H9 (cell line): ENCODE measurements at regions not wholly inside any gene's neighbourhood (a gene's known extent, or its start where the extent isn't known, plus 50 kb on each side); places are given as distances from the start of the nearest gene placed in this dataset.

Experiments used
- DNase-seq: peaks from one replicate; pipeline ENCODE4 v3.0.0-alpha.2; 2017
- H2AFZ ChIP-seq: one replicate; pipeline ENCODE4 v1.6.1; 2013; ENCODE audit warnings: mild to moderate bottlenecking, low read length, control low read depth, moderate library complexity
- H2AK5ac ChIP-seq: 2 replicates; pipeline ENCODE4 v1.6.1; 2013; ENCODE audit warnings: low read length, control low read depth, mixed read lengths; ENCODE audit not compliant: insufficient read length
- H2BK120ac ChIP-seq: one replicate; pipeline ENCODE4 v1.6.1; 2013; ENCODE audit warnings: low read depth, mild to moderate bottlenecking, low read length, control low read depth, inconsistent platforms; ENCODE audit not compliant: poor library complexity, severe bottlenecking
- H2BK12ac ChIP-seq: 2 replicates; pipeline ENCODE4 v1.6.1; 2013; ENCODE audit warnings: low read length, control low read depth, mixed read lengths, low read depth; ENCODE audit not compliant: insufficient read length
- H2BK15ac ChIP-seq: 2 replicates; pipeline ENCODE4 v1.6.1; 2013; ENCODE audit warnings: low read depth, low read length, control low read depth
- H2BK20ac ChIP-seq: one replicate; pipeline ENCODE4 v1.6.1; 2013; ENCODE audit warnings: low read depth, mild to moderate bottlenecking, low read length, control low read depth, inconsistent platforms; ENCODE audit not compliant: poor library complexity, severe bottlenecking
- H2BK5ac ChIP-seq: 2 replicates; pipeline ENCODE4 v1.6.1; 2013; ENCODE audit warnings: low read length, control low read depth, mixed read lengths; ENCODE audit not compliant: insufficient read length
- H3K14ac ChIP-seq: 2 replicates; pipeline ENCODE4 v1.6.1; 2013; ENCODE audit warnings: low read length, control low read depth; ENCODE audit not compliant: insufficient read depth
- H3K18ac ChIP-seq: 2 replicates; pipeline ENCODE4 v1.6.1; 2013; ENCODE audit warnings: low read depth, mild to moderate bottlenecking, mixed read lengths, low read length, control low read depth; ENCODE audit not compliant: insufficient read length
- H3K23ac ChIP-seq: 2 replicates; pipeline ENCODE4 v1.6.1; 2013; ENCODE audit warnings: low read length, control low read depth, mixed read lengths, low read depth; ENCODE audit not compliant: insufficient read length
- H3K23me2 ChIP-seq: 2 replicates; pipeline ENCODE4 v1.6.1; 2013; ENCODE audit warnings: low read depth, mild to moderate bottlenecking, mixed read lengths, low read length, control low read depth; ENCODE audit not compliant: insufficient read length, poor library complexity, severe bottlenecking
- H3K27ac ChIP-seq: 2 replicates; pipeline ENCODE4 v1.5.1; 2013; ENCODE audit warnings: low read length, control low read depth, mixed read lengths, low read depth; ENCODE audit not compliant: insufficient read length
- H3K27me3 ChIP-seq: 2 replicates; pipeline ENCODE4 v1.6.1; 2013; ENCODE audit warnings: low read length, control low read depth, inconsistent platforms; ENCODE audit not compliant: insufficient read depth
- H3K4ac ChIP-seq: 2 replicates; pipeline ENCODE4 v1.6.1; 2013; ENCODE audit warnings: low read depth, mild to moderate bottlenecking, control low read depth, inconsistent platforms, low read length, moderate library complexity
- H3K4me1 ChIP-seq: 2 replicates; pipeline ENCODE4 v1.6.1; 2013; ENCODE audit warnings: low read length, control low read depth, inconsistent platforms; ENCODE audit not compliant: insufficient read depth
- H3K4me2 ChIP-seq: 2 replicates; pipeline ENCODE4 v1.6.1; 2013; ENCODE audit warnings: low read length, control low read depth, mixed read lengths; ENCODE audit not compliant: insufficient read length, insufficient read depth
- H3K56ac ChIP-seq: 2 replicates; pipeline ENCODE4 v1.6.1; 2013; ENCODE audit warnings: low read depth, mild to moderate bottlenecking, mixed read lengths, low read length, control low read depth; ENCODE audit not compliant: insufficient read length
- H3K79me1 ChIP-seq: 2 replicates; pipeline ENCODE4 v1.6.1; 2013; ENCODE audit warnings: low read depth, mild to moderate bottlenecking, moderate library complexity, low read length, control low read depth, inconsistent platforms; ENCODE audit not compliant: insufficient read depth, poor library complexity, severe bottlenecking
- H3K79me2 ChIP-seq: 2 replicates; pipeline ENCODE4 v1.6.1; 2013; ENCODE audit warnings: low read length, control low read depth, inconsistent platforms; ENCODE audit not compliant: insufficient read depth
- H3K9ac ChIP-seq: 2 replicates; pipeline ENCODE4 v1.6.1; 2013; ENCODE audit warnings: low read length, control low read depth, mixed read lengths; ENCODE audit not compliant: insufficient read length; ENCODE audit errors: extremely low read depth
- H3K9me3 ChIP-seq: one replicate; pipeline ENCODE4 v1.6.1; 2013; ENCODE audit warnings: low read depth, low read length, inconsistent platforms; ENCODE audit not compliant: control insufficient read depth
- H3T11ph ChIP-seq: one replicate; pipeline ENCODE4 v1.6.1; 2013; ENCODE audit warnings: mild to moderate bottlenecking, low read length, control low read depth, inconsistent platforms
- H4K20me1 ChIP-seq: one replicate; pipeline ENCODE4 v1.6.1; 2013; ENCODE audit not compliant: control insufficient read depth, insufficient read length, insufficient read depth
- H4K5ac ChIP-seq: 2 replicates; pipeline ENCODE4 v1.6.1; 2013; ENCODE audit warnings: low read depth, mild to moderate bottlenecking, mixed read lengths, low read length, control low read depth; ENCODE audit not compliant: insufficient read length
- H4K8ac ChIP-seq: replicated peaks from 2 replicates; pipeline ENCODE4 v1.6.1; 2013; ENCODE audit warnings: low read length, control low read depth, mixed read lengths, low read depth; ENCODE audit not compliant: insufficient read length
- H4K91ac ChIP-seq: 2 replicates; pipeline ENCODE4 v1.6.1; 2013; ENCODE audit warnings: low read depth, mild to moderate bottlenecking, moderate library complexity, mixed read lengths, low read length, control low read depth; ENCODE audit not compliant: insufficient read length
- H3K27ac Mint-ChIP-seq, 3 experiments: 2 replicates in 2 of 3; 3 replicates in 1 of 3; pipeline ENCODE4 v1.8.0; 2020 to 2021; ENCODE audit warnings: mixed read lengths in 3 of 3, mild to moderate bottlenecking in 1 of 3, moderate library complexity in 1 of 3
- H3K27me3 Mint-ChIP-seq: 2 replicates; pipeline ENCODE4 v1.8.0; 2021; ENCODE audit warnings: low read depth, mild to moderate bottlenecking, moderate library complexity, mixed read lengths
- H3K36me3 Mint-ChIP-seq, 3 experiments: 2 replicates in 2 of 3; 3 replicates in 1 of 3; pipeline ENCODE4 v1.8.0; 2020 to 2021; ENCODE audit warnings: low read depth in 3 of 3, mixed read lengths in 3 of 3; ENCODE audit not compliant: insufficient read depth in 1 of 3
- H3K4me1 Mint-ChIP-seq, 2 experiments: 2 replicates each; pipeline ENCODE4 v1.8.0; 2020; ENCODE audit warnings: mixed read lengths in 2 of 2
- H3K4me3 Mint-ChIP-seq, 2 experiments: 2 replicates in 1 of 2; 3 replicates in 1 of 2; pipeline ENCODE4 v1.8.0; 2020 to 2021; ENCODE audit warnings: mild to moderate bottlenecking in 2 of 2, mixed read lengths in 2 of 2, moderate library complexity in 1 of 2
- H3K9me3 Mint-ChIP-seq, 2 experiments: 2 replicates in 1 of 2; 3 replicates in 1 of 2; pipeline ENCODE4 v1.8.0; 2020; ENCODE audit warnings: mild to moderate bottlenecking in 2 of 2, mixed read lengths in 2 of 2, moderate library complexity in 1 of 2
- CTCF ChIP-seq: fragments of 200-600 bp; sonication (generic); conservative IDR thresholded peaks from 3 replicates; pipeline ENCODE4 v1.8.0; 2021; ENCODE audit warnings: antibody characterized with exemption, mild to moderate bottlenecking
- WGBS: extraction: QIAGEN DNeasy Blood & Tissue Kit; methylation state at CpG from one replicate; pipeline ENCODE4 v1.1.7; 2013; ENCODE audit warnings: missing lambda C conversion rate, low lambda C conversion rate, mixed read lengths; ENCODE audit not compliant: insufficient read length; ENCODE audit errors: extremely low coverage; 5-methylcytosine and 5-hydroxymethylcytosine counted together

- Histone ChIP-seq H3K18ac (no peak overlapping the region), H2BK20ac (no peak overlapping the region), H3K56ac (no peak overlapping the region), H2BK15ac (no peak overlapping the region), H3K4ac (no peak overlapping the region), H4K20me1 (no peaks in the 10 kb centered on the region), H3K9me3 (no peaks in the 10 kb centered on the region), H3K23ac (no peak overlapping the region), H4K91ac (no peak overlapping the region), H2BK120ac (no peak overlapping the region), H2BK5ac (no peak overlapping the region), H4K5ac (no peak overlapping the region), H3K9ac (no peak overlapping the region), H3K14ac (no peak overlapping the region), H2AFZ (no peak overlapping the region), H2AK5ac (no peak overlapping the region), H3K23me2 (no peaks in the 10 kb centered on the region), H3T11ph (no peak overlapping the region), H3K79me1 (no peaks in the 10 kb centered on the region), H3K79me2 (no peaks in the 10 kb centered on the region), H3K27me3 (no peaks in the 10 kb centered on the region), H3K4me1 (no peaks in the 10 kb centered on the region; the same call in 1 of the 2 replicates), H2BK12ac (no peak overlapping the region), H3K27ac (no peak overlapping the region), H4K8ac (no peak overlapping the region), H3K4me2 (no peak overlapping the region)
- DNase-seq: no peak
- WGBS: no CpG with 5 or more reads among the region's 6 CpGs
- no peak for TF ChIP-seq CTCF
- Mint-ChIP-seq H3K36me3 (peaks cover 0 to 7% (median 2%) of the 10 kb centered on the region in 3 experiments; a peak in 4 of 7 replicates), H3K4me3 (no peak overlapping the region), H3K27ac (no peak overlapping the region), H3K27me3 (peaks cover 2% of the 10 kb centered on the region; the same call in 1 of the 2 replicates), H3K9me3 (peaks cover 6 to 7% of the 10 kb centered on the region in 2 experiments; a peak in 3 of 5 replicates), H3K4me1 (peaks cover 23 to 27% of the 10 kb centered on the region in 2 experiments)
Observed at GRCh38 chr15:96619174-96619573, 288.7 kb downstream of the NR2F2 start.
